NCI-H2107 treated with DMSO at 0.1 percent for 48 hours (cell line): ENCODE measurements at regions not wholly inside any gene's neighbourhood (a gene's known extent, or its start where the extent isn't known, plus 50 kb on each side); places are given as distances from the start of the nearest gene placed in this dataset.
A peak's percentile ranks its signal among the peaks of the same experiment; 100 is the strongest.

Source experiments
- DNase-seq: peaks from one replicate; lab custom pipeline; 2025; ENCODE audit not compliant: unreplicated experiment; lab: John Stamatoyannopoulos, UW

GRCh38 chr3:25265284-25265683 is 162.8 kb upstream of the RARB start:
- no peak for DNase-seq

- no peak for DNase-seq
Measured at GRCh38 chr3:25266677-25267076, 161.4 kb upstream of the RARB start.

- DNase-seq = no peak
Measured at GRCh38 chr3:25272090-25272489, 156.0 kb upstream of the RARB start.

- DNase-seq = peak; percentile 8
Measured at GRCh38 chr3:25273582-25274171, 154.4 kb upstream of the RARB start.

- no peak for DNase-seq
Measured at GRCh38 chr3:25277503-25277902, 150.6 kb upstream of the RARB start.

- no peak for DNase-seq
Measured at GRCh38 chr3:25281041-25281731, 146.9 kb upstream of the RARB start.

- no peak for DNase-seq
Measured at GRCh38 chr3:25281732-25282126, 146.3 kb upstream of the RARB start.

- no peak for DNase-seq
Measured at GRCh38 chr3:25283613-25284012, 144.4 kb upstream of the RARB start.

GRCh38 chr3:25284249-25284648 is 143.8 kb upstream of the RARB start:
- DNase-seq = no peak

GRCh38 chr3:25287291-25287884 is 140.7 kb upstream of the RARB start:
- DNase-seq = no peak

- peak; percentile 25 for DNase-seq
Measured at GRCh38 chr3:25288413-25288812, 139.7 kb upstream of the RARB start.

GRCh38 chr3:25289156-25289555 is 138.9 kb upstream of the RARB start:
- DNase-seq = no peak

- no peak for DNase-seq
Measured at GRCh38 chr3:25289663-25290062, 138.4 kb upstream of the RARB start.

- peak; percentile 7 for DNase-seq
Measured at GRCh38 chr3:25291481-25291905, 136.6 kb upstream of the RARB start.

- no peak for DNase-seq
Measured at GRCh38 chr3:25292036-25292435, 136.0 kb upstream of the RARB start.

GRCh38 chr3:25292595-25292994 is 135.5 kb upstream of the RARB start:
- no peak for DNase-seq

- DNase-seq = no peak
Measured at GRCh38 chr3:25293736-25294135, 134.3 kb upstream of the RARB start.

- DNase-seq = no peak
Measured at GRCh38 chr3:25294169-25294805, 133.8 kb upstream of the RARB start.

GRCh38 chr3:25297667-25298585 is 130.1 kb upstream of the RARB start:
- DNase-seq = no peak

GRCh38 chr3:25300141-25300540 is 127.9 kb upstream of the RARB start:
- no peak for DNase-seq

- DNase-seq = no peak
Measured at GRCh38 chr3:25304916-25305315, 123.1 kb upstream of the RARB start.
